ENCODE measurements at regions not wholly inside any gene's neighbourhood (a gene's known extent, or its start where the extent isn't known, plus 50 kb on each side); places are given as distances from the start of the nearest gene placed in this dataset.

GRCh38 chr2:176388861-176389260, 119.6 kb downstream of the MTX2 start:
- TF ChIP-seq CTCF (IDR thresholded peaks at IDR 0.05 in 4 of 5, conservative IDR thresholded peaks at IDR 0.05 in 1 of 5) (no peak), POLR2A (IDR thresholded peaks at IDR 0.05) (no peak)
